GM12892 (cell line): ENCODE measurements at regions not wholly inside any gene's neighbourhood (a gene's known extent, or its start where the extent isn't known, plus 50 kb on each side); places are given as distances from the start of the nearest gene placed in this dataset.

Source experiments
- POLR2A ChIP-seq: IDR thresholded peaks from 2 replicates; pipeline ENCODE4 v1.6.1; 2011; ENCODE audit warnings: low read depth, low read length, control low read depth
- POLR2AphosphoS5 ChIP-seq: IDR thresholded peaks from 2 replicates; pipeline ENCODE4 v1.6.1; 2011; ENCODE audit warnings: low read depth, low read length, control low read depth
- TAF1 ChIP-seq: IDR thresholded peaks from 2 replicates; pipeline ENCODE4 v1.6.1; 2011; ENCODE audit warnings: low read depth, mild to moderate bottlenecking, control low read depth, low read length, borderline replicate concordance

- TF ChIP-seq POLR2AphosphoS5 (no peak), TAF1 (no peak), POLR2A (no peak)
These were observed 92.0 kb upstream of the FAM180A start for GRCh38 chr7:135840591-135840990.
